Prostate gland (tissue), 2 donors: ENCODE measurements at regions not wholly inside any gene's neighbourhood (a gene's known extent, or its start where the extent isn't known, plus 50 kb on each side); places are given as distances from the start of the nearest gene placed in this dataset.

ENCODE experiments used
- DNase-seq: peaks from one replicate; pipeline ENCODE4 v3.0.0-alpha.2; 2019; ENCODE audit warnings: low spot score
- H3K27ac ChIP-seq, 2 donors: fragments of 200-600 bp; sonication (generic); 2 replicates each; pipeline ENCODE4 v1.5.1; 2017 to 2019
- H3K27me3 ChIP-seq: fragments of 200-600 bp; sonication (generic); replicated peaks from 2 replicates; pipeline ENCODE4 v1.5.1; 2019; ENCODE audit not compliant: insufficient read depth
- H3K36me3 ChIP-seq, 2 donors: fragments of 200-600 bp; sonication (generic); 1 replicate in 1 of 2; 2 replicates in 1 of 2; pipeline versions ENCODE4 v1.5.1 to v1.8.1; 2017 to 2019
- H3K4me1 ChIP-seq: fragments of 200-600 bp; sonication (generic); replicated peaks from 2 replicates; pipeline ENCODE4 v1.5.1; 2019
- H3K4me3 ChIP-seq, 2 donors: fragments of 200-600 bp; sonication (generic); 2 replicates each; pipeline ENCODE4 v1.5.1; 2017 to 2019
- H3K9me3 ChIP-seq: fragments of 200-600 bp; sonication (generic); 2 replicates; pipeline ENCODE4 v1.5.1; 2017
- CTCF ChIP-seq, 4 experiments: fragments of 200-600 bp in 2 of 4; fragments of 450-650 bp in 2 of 4; sonication (generic) in 2 of 4; IDR thresholded peaks; 1 replicate in 3 of 4; 2 replicates in 1 of 4; pipeline ENCODE4 v1.5.1; 2016 to 2019; ENCODE audit warnings: antibody characterized with exemption in 4 of 4, mild to moderate bottlenecking in 2 of 4, moderate library complexity in 2 of 4
- POLR2A ChIP-seq: fragments of 450-650 bp; IDR thresholded peaks from one replicate; pipeline ENCODE4 v1.6.1; 2016; ENCODE audit warnings: antibody characterized with exemption, mild to moderate bottlenecking
- POLR2AphosphoS5 ChIP-seq: sonication (generic); formaldehyde crosslinking; IDR thresholded peaks from one replicate; pipeline ENCODE4 v1.6.1; 2017; ENCODE audit warnings: antibody characterized with exemption
- WGBS: methylation state at CpG from one replicate; pipeline ENCODE4 v1.1.5; 2018; 5-methylcytosine and 5-hydroxymethylcytosine counted together
- intact Hi-C: fragments of 100-400 bp; cut with DNase I; formaldehyde crosslinking; loops from one replicate; pipeline ENCODE4 v1.14.2; 2022

DNA sequence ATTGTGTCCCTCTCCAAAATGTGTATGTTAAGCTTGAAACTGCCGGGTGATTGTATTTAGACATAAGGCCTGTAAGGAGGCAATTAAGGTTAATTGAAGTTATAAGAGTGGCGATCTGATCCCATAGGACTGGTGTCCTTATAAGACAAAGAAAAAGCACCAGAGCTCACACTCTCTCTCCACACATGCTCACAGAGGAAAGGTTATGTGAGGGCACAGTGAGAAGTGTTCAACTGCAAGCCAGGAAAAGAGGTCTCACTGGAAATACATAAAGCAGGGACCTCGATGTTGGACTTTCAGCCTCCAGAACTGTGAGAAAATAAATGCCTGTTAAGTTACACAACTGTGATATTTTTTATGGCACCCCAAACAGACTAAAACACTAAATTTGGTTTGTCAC, 1233.8 kb upstream of the CNTN5 start:
- Histone ChIP-seq H3K36me3 (no peaks in the 10 kb centered on the region), H3K9me3 (no peaks in the 10 kb centered on the region), H3K4me1 (no peaks in the 10 kb centered on the region), H3K27ac (no peak overlapping the region), H3K27me3 (no peaks in the 10 kb centered on the region), H3K4me3 (no peak overlapping the region)
- TF ChIP-seq POLR2A (no peak), CTCF (IDR thresholded peaks at IDR 0.05) (no peak), POLR2AphosphoS5 (no peak)
- DNase-seq = no peak
- intact Hi-C loops = no loop called here
- WGBS = 93% methylated on average over 3 of the region's 3 CpGs

DNA sequence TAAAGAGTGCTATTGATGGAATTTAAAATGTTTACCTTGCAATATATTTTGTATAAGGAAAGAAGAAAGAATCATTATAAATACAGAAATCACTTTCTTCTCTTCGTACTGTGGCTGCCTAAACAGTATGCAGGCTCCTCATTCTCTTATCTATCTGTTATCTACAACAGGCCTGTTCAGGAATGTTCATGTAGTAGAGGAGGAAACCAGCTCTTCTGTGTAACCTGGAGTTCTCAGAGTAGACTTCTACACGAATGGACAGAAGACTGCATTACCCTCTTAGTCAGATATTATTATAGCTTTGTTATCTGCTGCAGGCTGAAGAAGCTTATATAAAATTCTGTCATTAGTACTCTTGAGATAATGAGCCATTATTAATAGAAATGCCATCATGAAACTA, 1225.9 kb upstream of the CNTN5 start:
- Histone ChIP-seq H3K4me1 (no peaks in the 10 kb centered on the region), H3K36me3 (no peaks in the 10 kb centered on the region), H3K4me3 (no peak overlapping the region), H3K27me3 (no peaks in the 10 kb centered on the region), H3K9me3 (no peaks in the 10 kb centered on the region), H3K27ac (no peak overlapping the region)
- TF ChIP-seq CTCF (IDR thresholded peaks at IDR 0.05) (no peak), POLR2A (no peak), POLR2AphosphoS5 (no peak)
- intact Hi-C loops = no loop called here
- WGBS = 37% methylated on average over 2 of the region's 2 CpGs
- no peak for DNase-seq

DNA sequence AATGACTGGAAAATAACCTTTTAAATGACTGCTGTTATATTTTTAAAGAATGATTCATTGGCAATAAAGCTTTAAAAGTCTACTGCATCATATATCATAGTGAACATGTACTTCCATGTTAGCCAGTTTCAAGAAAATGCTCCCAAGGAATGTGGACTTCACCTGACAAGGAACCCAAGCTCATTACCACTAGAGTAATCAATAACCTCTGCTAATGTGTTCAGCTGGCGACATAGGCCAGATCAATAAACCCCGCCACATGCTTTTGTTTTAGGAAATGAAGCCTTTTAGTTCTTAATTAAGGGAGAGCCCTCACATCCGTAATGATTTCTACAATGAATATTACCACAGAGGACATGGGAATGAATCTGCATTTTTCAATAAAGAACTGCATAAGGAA, 1219.9 kb upstream of the CNTN5 start:
- Histone ChIP-seq H3K36me3 (no peaks in the 10 kb centered on the region), H3K4me3 (no peak overlapping the region), H3K27me3 (no peaks in the 10 kb centered on the region), H3K4me1 (no peaks in the 10 kb centered on the region), H3K27ac (no peak overlapping the region), H3K9me3 (no peaks in the 10 kb centered on the region)
- 88% methylated on average over 3 of the region's 3 CpGs for WGBS
- no peak for DNase-seq
- intact Hi-C loops = no loop called here
- TF ChIP-seq POLR2AphosphoS5 (no peak), POLR2A (no peak), CTCF (IDR thresholded peaks at IDR 0.05) (no peak)

DNA sequence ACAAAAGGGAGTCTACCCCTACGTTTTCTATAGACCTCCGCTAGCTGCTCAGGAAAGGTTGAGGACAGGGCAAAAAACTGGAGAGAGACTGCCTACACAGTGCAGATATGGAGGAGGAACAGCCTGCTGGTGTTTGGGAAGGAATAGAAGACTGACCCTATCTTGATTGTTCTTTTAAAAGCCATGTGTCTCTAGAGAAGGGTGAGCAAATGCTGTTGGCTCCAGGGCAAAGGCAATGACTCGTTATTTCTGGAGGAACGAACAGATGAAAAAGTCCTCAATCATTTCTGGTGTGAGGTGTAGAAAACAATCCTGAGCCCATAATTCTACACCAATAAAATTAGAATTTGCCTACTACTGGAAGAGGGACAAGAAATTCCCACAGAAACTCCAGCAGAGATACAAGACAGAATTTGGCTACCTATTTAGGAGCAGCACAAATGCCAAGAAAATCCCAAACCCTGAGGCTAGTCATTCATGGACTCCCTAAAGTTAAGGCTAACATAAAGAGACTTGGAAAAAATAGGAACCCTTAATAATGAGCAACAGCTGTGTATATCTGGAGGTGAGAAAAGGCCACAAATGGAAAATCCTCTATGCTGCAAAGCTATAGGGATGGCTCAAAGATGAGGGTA, 1206.3 kb upstream of the CNTN5 start:
- H3K4me1 ChIP-seq = no peaks in the 10 kb centered on the region
- no peak overlapping the region for H3K4me3 ChIP-seq
- 69% methylated on average over 4 of the region's 4 CpGs for WGBS
- intact Hi-C loops = no loop called here
- no peak overlapping the region for H3K27ac ChIP-seq
- no peak for DNase-seq
- TF ChIP-seq POLR2AphosphoS5 (no peak), POLR2A (no peak), CTCF (IDR thresholded peaks at IDR 0.05) (no peak)
- no peaks in the 10 kb centered on the region for H3K36me3 ChIP-seq
- H3K9me3 ChIP-seq = no peaks in the 10 kb centered on the region
- H3K27me3 ChIP-seq = no peaks in the 10 kb centered on the region

- no peak overlapping the region for H3K27ac ChIP-seq
- no peak for DNase-seq
- TF ChIP-seq POLR2A = no peak
- H3K4me3 ChIP-seq = no peak overlapping the region
- H3K36me3 ChIP-seq = no peaks in the 10 kb centered on the region
- no peaks in the 10 kb centered on the region for H3K4me1 ChIP-seq
- H3K9me3 ChIP-seq = no peaks in the 10 kb centered on the region
- 76% methylated on average over 1 of the region's 1 CpG for WGBS
- intact Hi-C loops = no loop called here
- H3K27me3 ChIP-seq = no peaks in the 10 kb centered on the region
Measured at GRCh38 chr11:97815667-97816066, 1205.1 kb upstream of the CNTN5 start.
